SK-N-SH treated with all-trans-retinoic acid at 6 μM for 48 hours (cell line): ENCODE measurements at regions not wholly inside any gene's neighbourhood (a gene's known extent, or its start where the extent isn't known, plus 50 kb on each side); places are given as distances from the start of the nearest gene placed in this dataset.

Source experiments
- ATAC-seq: fragments of 200-7000 bp; cut with Tn5 transposase; 3 replicates; pipeline ENCODE4 v1.9.1; 2020; ENCODE audit warnings: mild to moderate bottlenecking, moderate library complexity
- ARNTL ChIP-seq: fragments of 450-650 bp; formaldehyde crosslinking; IDR thresholded peaks from 2 replicates; pipeline ENCODE4 v1.5.0; 2020; ENCODE audit warnings: low read depth, mild to moderate bottlenecking, moderate library complexity, borderline replicate concordance
- BACH2 ChIP-seq: fragments of 250-450 bp; sonication (Bioruptor Pico); IDR thresholded peaks from 2 replicates; pipeline ENCODE4 v1.9.0; 2021; ENCODE audit warnings: mild to moderate bottlenecking, borderline replicate concordance
- CSDC2 ChIP-seq: fragments of 250-450 bp; sonication (Bioruptor Pico); IDR thresholded peaks from 2 replicates; pipeline ENCODE4 v1.5.0; 2020; ENCODE audit warnings: mild to moderate bottlenecking, moderate library complexity
- ESRRG ChIP-seq: fragments of 250-450 bp; sonication (Bioruptor Pico); IDR thresholded peaks from 2 replicates; pipeline ENCODE4 v1.6.1; 2021; ENCODE audit warnings: mild to moderate bottlenecking
- GLIS3 ChIP-seq: fragments of 250-450 bp; sonication (Bioruptor Pico); IDR thresholded peaks from 2 replicates; pipeline ENCODE4 v1.5.0; 2020; ENCODE audit warnings: mild to moderate bottlenecking, moderate library complexity
- ISL1 ChIP-seq: fragments of 250-450 bp; sonication (Bioruptor Pico); IDR thresholded peaks from 2 replicates; pipeline ENCODE4 v2.1.2; 2022; ENCODE audit warnings: mild to moderate bottlenecking, moderate library complexity
- OSR1 ChIP-seq: fragments of 250-450 bp; sonication (Bioruptor Pico); IDR thresholded peaks from 2 replicates; pipeline ENCODE4 v1.8.0; 2022; ENCODE audit warnings: moderate library complexity, mild to moderate bottlenecking, inconsistent platforms
- PATZ1 ChIP-seq: fragments of 250-450 bp; sonication (Bioruptor Pico); IDR thresholded peaks from 2 replicates; pipeline ENCODE4 v1.8.0; 2020; ENCODE audit warnings: mild to moderate bottlenecking, moderate library complexity, borderline replicate concordance
- PPARA ChIP-seq: fragments of 250-450 bp; sonication (Bioruptor Pico); IDR thresholded peaks from 2 replicates; pipeline ENCODE4 v1.5.0; 2020; ENCODE audit warnings: mild to moderate bottlenecking, borderline replicate concordance
- RARB ChIP-seq: fragments of 250-450 bp; sonication (Bioruptor Pico); IDR thresholded peaks from 2 replicates; pipeline ENCODE4 v1.8.0; 2021; ENCODE audit warnings: mild to moderate bottlenecking, moderate library complexity
- SNAI2 ChIP-seq: fragments of 250-450 bp; sonication (Bioruptor Pico); IDR thresholded peaks from 2 replicates; pipeline ENCODE4 v1.5.0; 2020; ENCODE audit warnings: mild to moderate bottlenecking, moderate library complexity
- TOX ChIP-seq: fragments of 250-450 bp; sonication (Bioruptor Pico); IDR thresholded peaks from 2 replicates; pipeline ENCODE4 v1.8.0; 2021; ENCODE audit warnings: mild to moderate bottlenecking, moderate library complexity, borderline replicate concordance
- ZC3H10 ChIP-seq: fragments of 250-450 bp; sonication (Bioruptor Pico); IDR thresholded peaks from 2 replicates; pipeline ENCODE4 v1.5.1; 2021; ENCODE audit warnings: mild to moderate bottlenecking, moderate library complexity
- ZFP3 ChIP-seq: fragments of 250-450 bp; sonication (Bioruptor Pico); IDR thresholded peaks from 2 replicates; pipeline ENCODE4 v1.5.0; 2020; ENCODE audit warnings: mild to moderate bottlenecking, moderate library complexity
- ZFP30 ChIP-seq: fragments of 450-650 bp; formaldehyde crosslinking; IDR thresholded peaks from 2 replicates; pipeline ENCODE4 v1.5.0; 2022; ENCODE audit warnings: mild to moderate bottlenecking, moderate library complexity
- ZNF565 ChIP-seq: fragments of 450-650 bp; formaldehyde crosslinking; conservative IDR thresholded peaks from 2 replicates; pipeline ENCODE4 v1.5.0; 2020; ENCODE audit warnings: low read depth, mild to moderate bottlenecking, moderate library complexity
- ZNF70 ChIP-seq: fragments of 450-650 bp; formaldehyde crosslinking; IDR thresholded peaks from 2 replicates; pipeline ENCODE4 v1.5.0; 2020; ENCODE audit warnings: mild to moderate bottlenecking, moderate library complexity
- ZNF8 ChIP-seq: fragments of 450-650 bp; formaldehyde crosslinking; IDR thresholded peaks from 2 replicates; pipeline ENCODE4 v1.5.0; 2020; ENCODE audit warnings: mild to moderate bottlenecking, moderate library complexity
- TF ChIP-seq, protein P1 (sequence below): fragments of 250-450 bp; sonication (Bioruptor Pico); IDR thresholded peaks from 2 replicates; pipeline ENCODE4 v1.5.0; 2020; ENCODE audit warnings: mild to moderate bottlenecking, moderate library complexity
- TF ChIP-seq, protein P2 (sequence below): fragments of 250-450 bp; sonication (Bioruptor Pico); IDR thresholded peaks from 2 replicates; pipeline ENCODE4 v1.5.1; 2021; ENCODE audit warnings: mild to moderate bottlenecking, moderate library complexity
- TF ChIP-seq, protein P3 (sequence below): fragments of 250-450 bp; sonication (Bioruptor Pico); IDR thresholded peaks from 2 replicates; pipeline ENCODE4 v1.5.1; 2020; ENCODE audit warnings: low read depth, mild to moderate bottlenecking, moderate library complexity
- TF ChIP-seq, protein P4 (sequence below): fragments of 250-450 bp; sonication (Bioruptor Pico); IDR thresholded peaks from 2 replicates; pipeline ENCODE4 v1.8.0; 2021; ENCODE audit warnings: low read depth, mild to moderate bottlenecking, moderate library complexity, borderline replicate concordance

GRCh38 chr4:12146339-12146738 is 717.6 kb upstream of the HS3ST1 start (continued):
- TF ChIP-seq ARNTL (CRISPR knock-in tag), result no peak
- TF ChIP-seq, protein P1, sequence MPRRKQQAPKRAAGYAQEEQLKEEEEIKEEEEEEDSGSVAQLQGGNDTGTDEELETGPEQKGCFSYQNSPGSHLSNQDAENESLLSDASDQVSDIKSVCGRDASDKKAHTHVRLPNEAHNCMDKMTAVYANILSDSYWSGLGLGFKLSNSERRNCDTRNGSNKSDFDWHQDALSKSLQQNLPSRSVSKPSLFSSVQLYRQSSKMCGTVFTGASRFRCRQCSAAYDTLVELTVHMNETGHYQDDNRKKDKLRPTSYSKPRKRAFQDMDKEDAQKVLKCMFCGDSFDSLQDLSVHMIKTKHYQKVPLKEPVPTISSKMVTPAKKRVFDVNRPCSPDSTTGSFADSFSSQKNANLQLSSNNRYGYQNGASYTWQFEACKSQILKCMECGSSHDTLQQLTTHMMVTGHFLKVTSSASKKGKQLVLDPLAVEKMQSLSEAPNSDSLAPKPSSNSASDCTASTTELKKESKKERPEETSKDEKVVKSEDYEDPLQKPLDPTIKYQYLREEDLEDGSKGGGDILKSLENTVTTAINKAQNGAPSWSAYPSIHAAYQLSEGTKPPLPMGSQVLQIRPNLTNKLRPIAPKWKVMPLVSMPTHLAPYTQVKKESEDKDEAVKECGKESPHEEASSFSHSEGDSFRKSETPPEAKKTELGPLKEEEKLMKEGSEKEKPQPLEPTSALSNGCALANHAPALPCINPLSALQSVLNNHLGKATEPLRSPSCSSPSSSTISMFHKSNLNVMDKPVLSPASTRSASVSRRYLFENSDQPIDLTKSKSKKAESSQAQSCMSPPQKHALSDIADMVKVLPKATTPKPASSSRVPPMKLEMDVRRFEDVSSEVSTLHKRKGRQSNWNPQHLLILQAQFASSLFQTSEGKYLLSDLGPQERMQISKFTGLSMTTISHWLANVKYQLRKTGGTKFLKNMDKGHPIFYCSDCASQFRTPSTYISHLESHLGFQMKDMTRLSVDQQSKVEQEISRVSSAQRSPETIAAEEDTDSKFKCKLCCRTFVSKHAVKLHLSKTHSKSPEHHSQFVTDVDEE (CRISPR knock-in tag), result no peak
- no peak for TF ChIP-seq ESRRG (CRISPR knock-in tag)
- TF ChIP-seq ZNF8 (CRISPR knock-in tag), result no peak
- TF ChIP-seq GLIS3 (CRISPR knock-in tag), result no peak
- TF ChIP-seq, protein P2, sequence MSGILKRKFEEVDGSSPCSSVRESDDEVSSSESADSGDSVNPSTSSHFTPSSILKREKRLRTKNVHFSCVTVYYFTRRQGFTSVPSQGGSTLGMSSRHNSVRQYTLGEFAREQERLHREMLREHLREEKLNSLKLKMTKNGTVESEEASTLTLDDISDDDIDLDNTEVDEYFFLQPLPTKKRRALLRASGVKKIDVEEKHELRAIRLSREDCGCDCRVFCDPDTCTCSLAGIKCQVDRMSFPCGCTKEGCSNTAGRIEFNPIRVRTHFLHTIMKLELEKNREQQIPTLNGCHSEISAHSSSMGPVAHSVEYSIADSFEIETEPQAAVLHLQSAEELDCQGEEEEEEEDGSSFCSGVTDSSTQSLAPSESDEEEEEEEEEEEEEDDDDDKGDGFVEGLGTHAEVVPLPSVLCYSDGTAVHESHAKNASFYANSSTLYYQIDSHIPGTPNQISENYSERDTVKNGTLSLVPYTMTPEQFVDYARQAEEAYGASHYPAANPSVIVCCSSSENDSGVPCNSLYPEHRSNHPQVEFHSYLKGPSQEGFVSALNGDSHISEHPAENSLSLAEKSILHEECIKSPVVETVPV (CRISPR knock-in tag), result no peak
- TF ChIP-seq CSDC2 (CRISPR knock-in tag), result no peak

DNA sequence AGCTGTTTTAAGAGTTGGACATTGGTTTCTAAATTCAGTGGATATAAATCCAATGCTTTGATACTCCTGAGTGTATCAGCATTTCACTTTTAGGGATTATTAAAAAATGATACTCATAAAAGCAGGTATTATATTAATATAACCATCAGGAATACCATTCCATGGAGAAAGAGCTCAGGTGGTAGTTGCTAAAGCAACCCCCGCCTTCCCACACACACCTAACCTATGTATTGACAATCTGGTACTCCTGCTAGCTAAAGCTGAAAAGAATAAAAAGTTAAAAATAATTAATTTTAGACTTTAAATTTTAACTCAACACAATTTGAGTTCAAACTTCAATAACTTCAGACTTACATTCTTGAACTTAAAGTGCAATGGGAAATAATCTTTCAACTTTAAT is 717.1 kb upstream of the HS3ST1 start:
- no peak for ATAC-seq
- TF ChIP-seq OSR1 (CRISPR knock-in tag) (no peak), ESRRG (CRISPR knock-in tag) (no peak), ISL1 (CRISPR knock-in tag) (no peak), TOX (no peak), PPARA (no peak), ZNF565 (CRISPR knock-in tag) (no peak), PATZ1 (CRISPR knock-in tag) (no peak), SNAI2 (CRISPR knock-in tag) (no peak), ZC3H10 (no peak), BACH2 (CRISPR knock-in tag) (no peak), CSDC2 (CRISPR knock-in tag) (no peak), ARNTL (CRISPR knock-in tag) (no peak), RARB (CRISPR knock-in tag) (no peak), ZFP3 (CRISPR knock-in tag) (no peak), ZFP30 (CRISPR knock-in tag) (no peak), ZNF70 (CRISPR knock-in tag) (no peak)
- TF ChIP-seq, protein P3, sequence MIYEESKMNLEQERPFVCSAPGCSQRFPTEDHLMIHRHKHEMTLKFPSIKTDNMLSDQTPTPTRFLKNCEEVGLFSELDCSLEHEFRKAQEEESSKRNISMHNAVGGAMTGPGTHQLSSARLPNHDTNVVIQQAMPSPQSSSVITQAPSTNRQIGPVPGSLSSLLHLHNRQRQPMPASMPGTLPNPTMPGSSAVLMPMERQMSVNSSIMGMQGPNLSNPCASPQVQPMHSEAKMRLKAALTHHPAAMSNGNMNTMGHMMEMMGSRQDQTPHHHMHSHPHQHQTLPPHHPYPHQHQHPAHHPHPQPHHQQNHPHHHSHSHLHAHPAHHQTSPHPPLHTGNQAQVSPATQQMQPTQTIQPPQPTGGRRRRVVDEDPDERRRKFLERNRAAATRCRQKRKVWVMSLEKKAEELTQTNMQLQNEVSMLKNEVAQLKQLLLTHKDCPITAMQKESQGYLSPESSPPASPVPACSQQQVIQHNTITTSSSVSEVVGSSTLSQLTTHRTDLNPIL (CRISPR knock-in tag), result no peak
- TF ChIP-seq, protein P4, sequence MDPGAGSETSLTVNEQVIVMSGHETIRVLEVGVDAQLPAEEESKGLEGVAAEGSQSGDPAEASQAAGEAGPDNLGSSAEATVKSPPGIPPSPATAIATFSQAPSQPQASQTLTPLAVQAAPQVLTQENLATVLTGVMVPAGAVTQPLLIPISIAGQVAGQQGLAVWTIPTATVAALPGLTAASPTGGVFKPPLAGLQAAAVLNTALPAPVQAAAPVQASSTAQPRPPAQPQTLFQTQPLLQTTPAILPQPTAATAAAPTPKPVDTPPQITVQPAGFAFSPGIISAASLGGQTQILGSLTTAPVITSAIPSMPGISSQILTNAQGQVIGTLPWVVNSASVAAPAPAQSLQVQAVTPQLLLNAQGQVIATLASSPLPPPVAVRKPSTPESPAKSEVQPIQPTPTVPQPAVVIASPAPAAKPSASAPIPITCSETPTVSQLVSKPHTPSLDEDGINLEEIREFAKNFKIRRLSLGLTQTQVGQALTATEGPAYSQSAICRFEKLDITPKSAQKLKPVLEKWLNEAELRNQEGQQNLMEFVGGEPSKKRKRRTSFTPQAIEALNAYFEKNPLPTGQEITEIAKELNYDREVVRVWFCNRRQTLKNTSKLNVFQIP (CRISPR knock-in tag), result no peak
- TF ChIP-seq, protein P1 (CRISPR knock-in tag), result no peak
- TF ChIP-seq, protein P2 (CRISPR knock-in tag), result no peak
